ENCODE measurements at regions not wholly inside any gene's neighbourhood (a gene's known extent, or its start where the extent isn't known, plus 50 kb on each side); places are given as distances from the start of the nearest gene placed in this dataset.
"Not testable (repeated sequence)": the region's sequence is repeated elsewhere in the genome, so short reads cannot be mapped to it uniquely, and the experiment has no call there.

- no peak for ATAC-seq
- Mint-ChIP-seq H3K27ac (no peak overlapping the region), H3K4me1 (no peaks in the 10 kb centered on the region), H3K9me3 (no peaks in the 10 kb centered on the region), H3K27me3 (ENCODE audit: low read depth in 2 of 2) (peaks cover 0 to 2% of the 10 kb centered on the region in 2 donors), H3K36me3 (no peaks in the 10 kb centered on the region), H3K4me3 (no peak overlapping the region)
- no peaks in the 10 kb centered on the region for H3K4me1 ChIP-seq (ENCODE audit: control insufficient read depth, insufficient read depth, low read length)
- intact Hi-C loops (cut with micrococcal nuclease) = no loop called here
- no peak overlapping the region for H3K27ac ChIP-seq (ENCODE audit: low read length)
- no peaks in the 10 kb centered on the region for H3K36me3 ChIP-seq (ENCODE audit: control insufficient read depth, insufficient read depth, low read length)
- DNase-seq = no peak
- H3K9me3 ChIP-seq (ENCODE audit: control insufficient read depth, insufficient read depth, low read length) = no peaks in the 10 kb centered on the region
- H3K27me3 ChIP-seq (ENCODE audit: control insufficient read depth, insufficient read depth, low read length) = no peaks in the 10 kb centered on the region
- no peak for TF ChIP-seq CTCF (IDR thresholded peaks at IDR 0.05)
- no peak overlapping the region for H3K4me3 ChIP-seq (ENCODE audit: low read length)
These were observed 380.8 kb downstream of the KCNRG start for GRCh38 chr13:50396001-50396400.

GRCh38 chr13:50396618-50397017 lies 381.4 kb downstream of the KCNRG start:
- H3K9me3 Mint-ChIP-seq; H3K27me3 ChIP-seq (ENCODE audit: control insufficient read depth, insufficient read depth, low read length); DNase-seq; H3K4me1 ChIP-seq (ENCODE audit: control insufficient read depth, insufficient read depth, low read length); H3K4me1 Mint-ChIP-seq; intact Hi-C loops (cut with micrococcal nuclease); H3K4me3 Mint-ChIP-seq; H3K4me3 ChIP-seq (ENCODE audit: low read length); H3K27ac ChIP-seq (ENCODE audit: low read length); H3K9me3 ChIP-seq (ENCODE audit: control insufficient read depth, insufficient read depth, low read length); H3K27ac Mint-ChIP-seq; ATAC-seq; H3K36me3 ChIP-seq (ENCODE audit: control insufficient read depth, insufficient read depth, low read length); H3K27me3 Mint-ChIP-seq (ENCODE audit: low read depth in 2 of 2); H3K36me3 Mint-ChIP-seq: not testable (repeated sequence)
- 98% methylated on average over 31 of the region's 31 CpGs for WGBS (ENCODE audit: insufficient coverage)

- no peaks in the 10 kb centered on the region for H3K4me1 ChIP-seq (ENCODE audit: control insufficient read depth, insufficient read depth, low read length)
- H3K4me3 ChIP-seq (ENCODE audit: low read length) = no peak overlapping the region
- Mint-ChIP-seq H3K9me3 (no peaks in the 10 kb centered on the region), H3K36me3 (no peaks in the 10 kb centered on the region), H3K4me1 (no peaks in the 10 kb centered on the region), H3K27ac (no peak overlapping the region), H3K27me3 (ENCODE audit: low read depth in 2 of 2) (peaks cover 0 to 5% of the 10 kb centered on the region in 2 donors), H3K4me3 (no peak overlapping the region)
- no peaks in the 10 kb centered on the region for H3K36me3 ChIP-seq (ENCODE audit: control insufficient read depth, insufficient read depth, low read length)
- TF ChIP-seq CTCF (IDR thresholded peaks at IDR 0.05) = no peak
- H3K27ac ChIP-seq (ENCODE audit: low read length) = no peak overlapping the region
- intact Hi-C loops (cut with micrococcal nuclease) = no loop called here
- no peak for ATAC-seq
- no peak for DNase-seq
- WGBS (ENCODE audit: insufficient coverage) = 98% methylated on average over 3 of the region's 3 CpGs
- H3K9me3 ChIP-seq (ENCODE audit: control insufficient read depth, insufficient read depth, low read length) = no peaks in the 10 kb centered on the region
- H3K27me3 ChIP-seq (ENCODE audit: control insufficient read depth, insufficient read depth, low read length) = no peaks in the 10 kb centered on the region
These were observed 384.9 kb downstream of the KCNRG start for GRCh38 chr13:50400035-50400726.

GRCh38 chr13:50401049-50401505 lies 385.8 kb downstream of the KCNRG start:
- no peaks in the 10 kb centered on the region for H3K27me3 ChIP-seq (ENCODE audit: control insufficient read depth, insufficient read depth, low read length)
- DNase-seq = no peak
- no peaks in the 10 kb centered on the region for H3K36me3 Mint-ChIP-seq
- no peaks in the 10 kb centered on the region for H3K9me3 ChIP-seq (ENCODE audit: control insufficient read depth, insufficient read depth, low read length)
- H3K4me1 Mint-ChIP-seq = no peaks in the 10 kb centered on the region
- no peak overlapping the region for H3K4me3 ChIP-seq (ENCODE audit: low read length)
- H3K27ac ChIP-seq (ENCODE audit: low read length) = no peak overlapping the region
- no peak for ATAC-seq
- no peak for TF ChIP-seq CTCF (IDR thresholded peaks at IDR 0.05)
- no peaks in the 10 kb centered on the region for H3K9me3 Mint-ChIP-seq
- H3K36me3 ChIP-seq (ENCODE audit: control insufficient read depth, insufficient read depth, low read length) = no peaks in the 10 kb centered on the region
- no peak overlapping the region for H3K4me3 Mint-ChIP-seq
- 92% methylated on average over 1 of the region's 1 CpG for WGBS (ENCODE audit: insufficient coverage)
- peaks cover 0 to 6% of the 10 kb centered on the region in 2 donors for H3K27me3 Mint-ChIP-seq (ENCODE audit: low read depth in 2 of 2)
- H3K4me1 ChIP-seq (ENCODE audit: control insufficient read depth, insufficient read depth, low read length) = no peaks in the 10 kb centered on the region
- no peak overlapping the region for H3K27ac Mint-ChIP-seq
- intact Hi-C loops (cut with micrococcal nuclease) = no loop called here
